Raji (cell line): ENCODE measurements at regions not wholly inside any gene's neighbourhood (a gene's known extent, or its start where the extent isn't known, plus 50 kb on each side); places are given as distances from the start of the nearest gene placed in this dataset.

ENCODE experiments used
- POLR2A ChIP-seq: IDR thresholded peaks from 2 replicates; pipeline ENCODE4 v1.6.1; 2011; ENCODE audit warnings: low read depth, low read length, control low read depth; ENCODE audit not compliant: insufficient read depth

DNA sequence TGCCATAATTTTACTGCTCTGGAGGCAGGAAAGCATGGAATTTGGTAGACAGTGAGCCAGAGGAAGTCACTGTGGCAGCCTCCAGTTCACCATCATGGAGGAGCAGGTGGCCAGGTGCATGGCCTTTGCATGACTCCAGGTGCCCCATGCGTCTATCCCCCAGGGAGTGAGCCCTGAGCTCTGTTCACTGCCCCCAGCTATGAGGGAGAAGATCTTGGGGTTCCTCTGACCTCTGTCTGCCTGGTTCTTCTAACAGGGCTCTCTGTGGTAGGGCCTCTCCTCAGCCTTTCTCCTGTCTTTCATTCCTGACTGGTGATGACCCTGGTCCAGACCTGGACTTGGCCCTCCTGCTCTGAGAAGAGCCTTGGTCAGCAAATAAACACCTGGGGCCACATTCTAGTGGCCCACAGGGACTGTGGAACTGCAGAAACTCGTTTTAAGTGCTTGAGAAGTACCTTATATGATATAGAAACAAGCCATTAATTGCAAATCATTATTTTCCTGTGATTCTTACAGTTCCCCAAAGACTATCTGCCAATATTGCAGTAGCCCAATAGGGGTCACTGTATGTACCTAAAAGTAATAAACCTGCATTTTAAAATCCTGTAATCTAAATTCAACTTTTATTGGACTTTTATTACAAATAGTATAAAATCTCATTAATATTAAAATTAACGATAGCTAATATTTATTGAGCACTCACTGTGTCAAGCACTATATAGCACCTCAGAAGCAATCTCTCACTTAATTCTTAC lies 120.0 kb upstream of the SYT13 start:
- no peak for TF ChIP-seq POLR2A

DNA sequence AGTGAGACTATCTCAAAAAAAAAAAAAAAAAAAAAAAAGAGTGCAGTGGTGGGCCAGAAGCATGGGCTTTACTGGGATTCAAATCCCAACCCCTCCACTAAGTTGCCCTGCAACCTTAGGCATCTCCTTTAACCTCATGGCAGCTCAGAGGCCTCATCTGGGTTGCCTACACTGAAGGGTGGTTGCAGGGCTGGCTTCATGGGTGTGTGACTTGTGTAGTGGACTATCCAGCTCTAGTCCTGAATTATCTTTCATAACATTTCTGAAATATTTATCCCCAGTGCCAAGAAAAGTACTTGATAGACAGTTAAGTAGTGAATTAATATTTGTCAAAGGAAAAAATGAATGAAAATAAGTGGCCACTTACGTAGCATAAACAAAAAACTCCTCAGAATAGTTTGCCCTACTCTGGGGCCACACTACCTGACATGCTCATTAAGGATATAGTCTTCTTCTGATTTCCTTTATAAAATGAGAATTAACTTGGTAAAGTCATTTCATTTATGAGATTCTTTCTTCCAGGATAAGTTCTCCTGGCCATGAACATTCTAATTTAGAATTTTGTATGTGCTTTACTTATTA lies 116.0 kb upstream of the SYT13 start:
- no peak for TF ChIP-seq POLR2A

DNA sequence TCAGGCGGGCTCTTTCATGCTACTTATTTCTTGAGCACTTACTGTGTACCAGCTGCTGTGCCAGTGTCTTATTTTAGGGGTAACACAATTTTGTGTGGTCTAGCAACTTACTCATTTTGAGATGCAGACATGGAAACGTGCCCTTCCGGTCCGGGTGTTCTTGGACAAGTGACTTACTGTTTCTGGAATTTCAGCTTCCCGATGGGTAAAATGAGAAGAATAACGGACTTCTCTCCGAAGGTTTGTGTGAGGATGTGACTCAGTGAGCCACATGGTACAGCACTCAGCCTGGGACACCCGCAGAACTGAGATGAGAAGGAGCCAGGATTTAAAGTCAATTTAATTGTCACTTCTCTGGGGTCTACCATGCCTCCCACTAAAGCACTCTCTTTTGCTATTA lies 114.5 kb upstream of the SYT13 start:
- no peak for TF ChIP-seq POLR2A

DNA sequence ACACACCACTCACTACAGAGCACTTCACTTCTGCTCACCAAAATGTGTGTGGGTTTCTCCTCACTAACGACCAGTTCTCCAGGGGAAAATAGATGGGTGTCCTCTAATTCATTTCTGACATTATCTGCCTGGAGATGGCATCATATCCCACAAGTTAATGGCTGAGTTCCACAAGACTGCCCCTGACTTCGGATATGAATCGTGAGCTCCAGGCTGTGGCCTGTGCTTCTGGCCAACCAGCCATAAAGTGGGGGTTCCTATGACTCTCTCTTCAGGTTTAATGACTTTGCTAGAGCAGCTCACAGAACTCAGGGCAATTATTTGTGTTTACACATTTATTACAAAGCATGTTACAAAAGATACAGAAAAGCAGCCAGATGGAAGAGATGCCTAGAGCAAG lies 113.0 kb upstream of the SYT13 start:
- TF ChIP-seq POLR2A = no peak

GRCh38 chr11:45398325-45398724 lies 112.2 kb upstream of the SYT13 start:
- no peak for TF ChIP-seq POLR2A

GRCh38 chr11:45396394-45396793 lies 110.3 kb upstream of the SYT13 start:
- TF ChIP-seq POLR2A = no peak

DNA sequence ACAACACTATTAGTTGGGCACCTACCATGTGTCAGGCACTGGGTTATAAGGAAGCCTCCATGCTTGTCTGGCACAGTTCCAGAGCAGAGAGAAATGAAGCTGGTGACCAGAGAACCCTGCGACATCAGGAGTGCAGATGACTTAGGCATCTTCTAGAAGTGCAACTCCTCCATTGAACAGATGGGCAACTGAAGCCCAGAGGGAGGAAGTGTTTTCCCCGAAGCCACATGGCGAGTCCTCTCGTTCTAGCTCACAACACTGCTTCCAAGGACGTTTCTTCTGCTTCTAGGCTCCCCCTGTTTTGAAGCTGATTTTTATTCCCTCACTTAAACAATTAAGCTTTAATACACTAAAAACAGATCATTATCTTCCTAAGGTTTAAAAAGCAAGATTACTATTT lies 109.8 kb upstream of the SYT13 start:
- no peak for TF ChIP-seq POLR2A

GRCh38 chr11:45395421-45395820 lies 109.3 kb upstream of the SYT13 start:
- TF ChIP-seq POLR2A = no peak

DNA sequence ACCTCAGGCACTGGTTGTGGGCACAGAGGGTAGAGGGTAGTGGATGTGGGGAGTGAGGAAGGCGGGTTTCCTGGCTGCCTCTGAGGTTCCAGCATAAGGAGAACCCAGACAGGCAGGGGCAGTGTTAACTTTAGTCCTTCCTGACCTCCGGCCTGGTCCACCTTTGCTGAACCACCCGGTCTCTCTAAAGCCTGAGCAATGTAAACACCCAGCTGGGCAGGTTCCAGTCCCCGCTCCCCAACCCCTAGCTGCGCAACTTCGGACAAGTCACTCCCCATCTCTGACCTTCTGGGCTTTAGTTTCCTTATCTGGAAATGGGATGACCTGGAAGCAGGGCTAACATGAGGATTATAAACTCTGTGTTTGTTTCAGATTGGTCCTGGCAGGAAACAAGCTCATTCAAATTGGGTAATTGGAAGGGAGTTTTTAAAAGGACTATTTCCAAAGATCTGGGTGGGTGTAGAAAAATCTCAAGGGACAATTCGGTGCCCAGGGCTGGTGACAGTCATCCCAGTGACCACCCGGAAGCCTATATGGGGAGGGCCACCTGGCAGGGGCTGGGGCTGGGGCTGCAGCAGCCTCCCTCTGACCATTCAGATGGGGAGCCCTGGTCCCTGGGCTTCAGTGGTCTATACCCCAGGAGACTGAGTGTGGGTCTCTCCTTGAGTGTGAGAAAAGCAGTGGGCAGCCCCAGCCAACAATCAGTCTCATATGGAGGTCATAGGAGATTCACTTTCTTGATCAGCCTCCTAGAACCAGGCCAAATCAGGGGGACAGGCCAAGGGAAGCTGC lies 108.3 kb upstream of the SYT13 start:
- no peak for TF ChIP-seq POLR2A

DNA sequence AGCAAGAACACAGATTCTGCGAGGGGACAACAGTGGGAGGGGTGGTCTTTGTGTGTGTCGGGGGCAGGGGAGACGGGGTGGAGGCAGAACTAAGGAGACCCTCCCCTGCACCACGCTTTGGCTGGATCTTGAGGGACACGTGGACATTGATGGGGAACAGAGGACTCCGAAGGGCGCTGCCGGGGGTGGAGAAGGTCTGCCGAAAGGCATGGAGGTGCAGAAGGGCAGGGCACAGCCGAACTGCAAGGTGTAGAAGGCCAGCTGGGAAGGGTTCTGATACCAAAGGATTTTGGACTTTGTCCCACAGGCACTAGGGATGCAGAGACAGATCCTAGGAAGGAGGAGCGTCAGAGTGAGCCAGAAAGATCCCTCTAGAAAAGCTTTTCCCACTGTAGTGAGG lies 107.7 kb upstream of the SYT13 start:
- no peak for TF ChIP-seq POLR2A

DNA sequence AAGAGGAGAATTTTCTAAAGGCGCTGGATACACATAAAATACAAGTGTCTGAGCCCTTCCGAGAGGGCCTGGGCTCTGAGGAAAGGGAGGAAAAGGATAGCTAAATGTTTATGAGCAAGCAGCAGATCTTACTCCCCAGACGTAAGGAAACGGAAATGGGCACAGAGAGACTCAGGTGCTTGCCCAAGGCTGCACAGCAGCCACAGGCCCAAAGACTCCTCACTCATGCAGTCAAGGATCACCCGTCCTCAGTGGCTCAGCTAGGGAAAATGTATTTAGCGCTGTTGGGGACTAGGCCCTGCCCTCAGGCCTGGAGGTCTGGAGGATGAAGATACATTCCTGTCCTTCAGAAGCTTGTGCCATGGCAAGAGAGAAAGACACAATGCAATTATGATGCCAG lies 107.2 kb upstream of the SYT13 start:
- TF ChIP-seq POLR2A = no peak

- TF ChIP-seq POLR2A = no peak
These were observed 106.5 kb upstream of the SYT13 start for GRCh38 chr11:45392591-45393091.

DNA sequence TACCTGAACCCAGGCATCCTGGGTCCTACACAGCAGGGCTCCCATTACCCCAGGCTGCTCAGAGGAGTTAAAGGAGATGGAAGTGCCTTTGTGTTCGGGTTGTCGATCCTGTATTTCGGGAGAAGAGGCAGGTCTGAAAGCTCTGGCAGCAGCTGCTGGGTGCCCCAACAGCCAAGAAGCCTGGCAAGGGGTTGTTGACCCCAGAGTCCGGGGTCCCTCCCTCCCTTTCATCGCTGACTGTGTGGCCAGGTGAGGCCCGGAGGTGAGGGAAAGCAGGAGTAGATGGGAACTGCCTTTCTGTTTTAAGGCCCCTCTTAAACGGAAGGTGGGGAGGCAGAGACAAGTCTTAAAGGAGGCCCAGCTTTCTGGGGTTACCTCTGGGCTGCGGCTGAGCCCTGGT lies 106.0 kb upstream of the SYT13 start:
- TF ChIP-seq POLR2A = no peak

- TF ChIP-seq POLR2A = no peak
These were observed 105.2 kb upstream of the SYT13 start for GRCh38 chr11:45391168-45391850.

GRCh38 chr11:45390407-45390806 lies 104.3 kb upstream of the SYT13 start:
- no peak for TF ChIP-seq POLR2A
